ENCODE measurements at regions not wholly inside any gene's neighbourhood (a gene's known extent, or its start where the extent isn't known, plus 50 kb on each side); places are given as distances from the start of the nearest gene placed in this dataset.

DNA sequence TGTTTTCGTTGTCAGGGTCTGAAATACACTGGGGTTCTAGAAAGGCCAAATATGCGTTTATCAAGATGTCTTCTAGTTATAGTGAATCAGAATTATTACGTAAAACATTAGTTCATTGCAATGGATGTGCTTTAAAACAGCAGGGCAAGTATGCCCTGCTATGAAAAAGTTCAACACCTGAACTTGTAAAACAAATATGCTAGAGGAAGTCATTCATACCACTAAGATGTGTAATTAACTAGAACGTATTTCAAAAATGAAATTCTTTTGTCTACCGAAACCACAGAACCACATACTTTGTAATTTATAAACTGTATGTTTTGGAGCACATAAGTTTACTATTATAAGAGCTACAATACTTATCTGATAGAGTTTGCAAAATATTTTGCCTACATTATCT, 266.2 kb downstream of the KCTD12 start:
- TF ChIP-seq, protein P1, sequence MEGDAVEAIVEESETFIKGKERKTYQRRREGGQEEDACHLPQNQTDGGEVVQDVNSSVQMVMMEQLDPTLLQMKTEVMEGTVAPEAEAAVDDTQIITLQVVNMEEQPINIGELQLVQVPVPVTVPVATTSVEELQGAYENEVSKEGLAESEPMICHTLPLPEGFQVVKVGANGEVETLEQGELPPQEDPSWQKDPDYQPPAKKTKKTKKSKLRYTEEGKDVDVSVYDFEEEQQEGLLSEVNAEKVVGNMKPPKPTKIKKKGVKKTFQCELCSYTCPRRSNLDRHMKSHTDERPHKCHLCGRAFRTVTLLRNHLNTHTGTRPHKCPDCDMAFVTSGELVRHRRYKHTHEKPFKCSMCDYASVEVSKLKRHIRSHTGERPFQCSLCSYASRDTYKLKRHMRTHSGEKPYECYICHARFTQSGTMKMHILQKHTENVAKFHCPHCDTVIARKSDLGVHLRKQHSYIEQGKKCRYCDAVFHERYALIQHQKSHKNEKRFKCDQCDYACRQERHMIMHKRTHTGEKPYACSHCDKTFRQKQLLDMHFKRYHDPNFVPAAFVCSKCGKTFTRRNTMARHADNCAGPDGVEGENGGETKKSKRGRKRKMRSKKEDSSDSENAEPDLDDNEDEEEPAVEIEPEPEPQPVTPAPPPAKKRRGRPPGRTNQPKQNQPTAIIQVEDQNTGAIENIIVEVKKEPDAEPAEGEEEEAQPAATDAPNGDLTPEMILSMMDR (IDR thresholded peaks at IDR 0.05): no peak
- TF ChIP-seq POLR2A (IDR thresholded peaks at IDR 0.05): no peak
